ENCODE measurements at regions not wholly inside any gene's neighbourhood (a gene's known extent, or its start where the extent isn't known, plus 50 kb on each side); places are given as distances from the start of the nearest gene placed in this dataset.
"Not testable (repeated sequence)": the region's sequence is repeated elsewhere in the genome, so short reads cannot be mapped to it uniquely, and the experiment has no call there.

DNA sequence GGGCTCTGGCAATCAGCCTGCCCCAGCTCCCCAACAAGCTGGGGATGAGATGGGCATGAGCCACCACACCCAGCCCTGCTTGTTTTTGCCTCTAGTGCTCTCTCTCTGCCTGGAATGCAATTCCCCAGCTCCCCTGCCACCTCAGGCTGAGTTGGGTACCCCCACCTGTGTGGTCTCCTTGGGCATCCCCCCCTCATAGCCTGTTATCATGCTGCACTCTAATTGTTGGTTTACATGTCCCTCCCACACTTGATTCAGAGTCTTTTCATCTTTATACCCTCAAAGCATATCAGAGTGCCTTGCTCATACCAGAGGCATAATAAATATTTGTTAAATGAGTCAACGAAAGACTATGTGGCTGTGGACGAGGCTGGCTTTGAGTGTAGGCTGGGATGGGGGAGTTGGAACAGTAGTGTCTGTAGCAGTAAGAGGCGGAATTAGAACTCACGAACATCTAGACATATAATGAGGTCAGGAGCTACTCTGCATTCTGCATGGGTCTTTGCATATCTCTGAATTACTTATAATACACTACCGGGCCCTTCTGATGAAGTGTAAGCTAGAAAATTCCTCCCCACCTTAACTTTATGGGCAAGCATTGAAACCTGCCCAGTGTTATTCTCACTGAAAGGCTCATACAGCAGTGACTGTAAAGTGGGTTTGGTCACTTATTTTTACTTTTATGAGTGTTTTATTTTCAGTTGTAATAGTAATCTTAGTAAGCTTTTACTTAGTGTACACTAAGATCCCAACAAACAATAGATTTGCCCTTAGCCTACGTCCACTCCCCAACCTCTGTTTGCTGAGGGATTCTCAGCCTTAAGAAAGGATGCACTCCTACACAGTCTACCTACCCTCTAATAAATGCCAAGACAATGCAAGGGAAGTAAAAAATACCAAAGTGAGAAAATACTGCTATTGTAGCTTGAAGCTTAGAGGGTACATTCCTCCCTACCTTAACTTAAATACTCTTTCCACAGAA, 58.7 kb downstream of the EDN1 start:
- DNase-seq (ENCODE audit: low read depth), result peak; percentile 93

GRCh38 chr6:12350644-12351170, 60.5 kb downstream of the EDN1 start:
- DNase-seq (ENCODE audit: low read depth), result no peak

GRCh38 chr6:12351672-12352071, 61.5 kb downstream of the EDN1 start:
- DNase-seq (ENCODE audit: low read depth), result no peak

- no peak for DNase-seq (ENCODE audit: low read depth)
Observed at GRCh38 chr6:12353731-12354130, 63.6 kb downstream of the EDN1 start.

DNA sequence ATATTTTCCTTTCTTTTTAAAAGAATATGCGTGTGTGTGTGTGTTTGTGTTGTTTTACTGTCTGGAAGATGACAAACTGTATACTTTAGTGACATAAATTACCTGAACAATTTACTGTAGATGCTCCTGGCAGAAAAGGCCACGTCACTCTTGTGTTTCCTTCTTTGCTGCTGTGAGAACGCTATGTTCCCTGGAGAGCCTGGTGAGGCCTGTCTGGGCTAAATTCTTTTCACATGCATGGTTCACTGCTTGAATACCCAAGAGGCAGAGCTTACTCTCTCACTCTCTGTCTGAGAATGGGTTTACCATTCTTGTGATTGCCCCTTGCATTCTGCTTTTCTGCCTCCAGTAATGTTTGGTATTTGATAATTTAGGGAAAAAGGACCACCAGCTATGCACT, 64.3 kb downstream of the EDN1 start:
- DNase-seq (ENCODE audit: low read depth), result no peak

DNA sequence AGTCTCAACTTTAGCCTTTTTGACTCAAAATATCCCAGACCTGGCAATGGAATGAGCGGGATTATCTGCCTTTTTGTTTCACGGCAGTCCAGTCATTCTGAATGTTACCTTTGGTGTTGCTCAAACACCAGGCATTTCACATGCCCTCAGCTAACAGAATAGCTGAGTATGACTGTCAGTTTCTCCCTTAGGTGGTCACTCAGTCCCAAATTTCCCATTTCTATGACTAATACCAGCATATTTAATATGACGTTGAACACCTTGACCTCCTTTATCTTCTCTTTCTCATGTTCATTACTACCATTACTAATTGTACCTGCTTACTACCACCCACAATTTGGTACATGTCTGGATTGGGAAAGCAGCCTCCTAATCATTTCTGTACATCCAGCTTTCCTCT, 65.2 kb downstream of the EDN1 start:
- no peak for DNase-seq (ENCODE audit: low read depth)

DNA sequence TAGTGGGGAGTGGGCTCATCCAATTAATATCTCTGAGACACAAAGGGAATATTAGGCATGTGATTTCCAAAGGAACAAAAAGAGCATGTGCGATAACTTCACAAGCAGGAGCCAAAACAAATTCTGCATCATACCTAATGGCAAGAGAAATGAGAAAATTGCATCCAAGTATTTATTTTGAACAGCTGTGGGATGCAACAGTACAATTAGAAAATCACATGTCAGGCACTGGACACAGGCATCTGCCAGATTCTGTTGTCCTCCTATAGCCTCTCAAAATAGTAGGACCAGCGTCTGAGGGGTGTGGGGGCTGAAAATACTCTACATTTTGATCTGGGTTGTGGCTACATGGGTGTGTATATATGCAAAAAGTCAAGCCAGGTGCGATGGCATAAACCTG, 66.3 kb downstream of the EDN1 start:
- no peak for DNase-seq (ENCODE audit: low read depth)

GRCh38 chr6:12356983-12357972, 67.1 kb downstream of the EDN1 start:
- DNase-seq (ENCODE audit: low read depth), result no peak

GRCh38 chr6:12359036-12359435, 68.9 kb downstream of the EDN1 start:
- DNase-seq (ENCODE audit: low read depth), result no peak

DNA sequence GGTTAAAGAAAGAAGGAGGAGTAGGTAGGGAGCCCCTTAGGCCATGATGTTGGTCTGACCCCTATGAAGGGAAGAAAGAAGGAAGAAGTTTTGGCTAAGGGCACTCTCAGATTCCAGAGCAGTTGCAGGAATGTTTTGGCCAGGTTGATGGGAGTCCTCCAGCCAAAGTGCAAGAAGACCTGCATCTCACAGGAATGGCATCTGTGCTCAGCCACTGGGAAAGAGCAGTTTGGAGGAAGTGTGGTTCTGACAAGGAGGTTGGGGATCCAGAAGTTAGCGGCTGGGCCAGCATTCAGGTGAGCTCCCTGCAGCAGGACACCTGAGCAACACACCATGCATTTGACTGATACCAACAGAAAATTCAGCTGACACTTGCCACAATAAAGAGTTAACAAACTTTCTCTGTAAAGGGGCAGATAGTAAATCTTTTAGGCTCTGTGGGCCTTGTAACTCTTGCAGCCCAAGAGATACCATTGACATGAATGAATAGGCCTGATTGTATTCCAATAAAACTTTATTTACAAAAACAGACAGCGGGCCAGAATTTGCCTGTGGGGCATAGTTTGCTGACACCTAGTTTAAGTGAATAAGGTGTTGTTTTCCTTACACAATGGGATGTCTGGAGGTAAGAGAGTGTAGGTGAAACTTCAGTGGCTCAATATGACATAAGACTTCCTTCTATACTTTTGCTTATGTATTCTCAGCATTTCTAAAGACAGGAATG, 71.0 kb downstream of the EDN1 start:
- DNase-seq (ENCODE audit: low read depth), result no peak

DNA sequence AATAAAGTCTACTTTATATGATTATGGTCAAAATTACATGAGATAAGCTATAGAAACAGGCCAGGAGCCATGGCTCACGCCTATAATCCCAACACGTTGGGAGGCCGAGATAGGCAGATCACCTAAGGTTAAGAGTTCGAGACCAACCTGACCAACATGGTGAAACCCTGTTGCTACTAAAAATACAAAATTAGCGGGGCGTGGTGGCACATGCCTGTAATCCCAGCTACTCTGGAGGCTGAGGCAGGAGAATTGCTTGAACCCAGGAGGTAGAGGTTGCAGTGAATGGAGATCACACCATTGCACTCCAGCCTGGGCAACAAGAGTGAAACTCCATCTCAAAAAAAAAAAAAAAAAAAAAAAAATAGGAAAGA, 73.1 kb downstream of the EDN1 start:
- not testable (repeated sequence) for DNase-seq (ENCODE audit: low read depth)

- DNase-seq (ENCODE audit: low read depth), result no peak
Observed at GRCh38 chr6:12363651-12364381, 73.7 kb downstream of the EDN1 start.

GRCh38 chr6:12364621-12365020, 74.5 kb downstream of the EDN1 start:
- no peak for DNase-seq (ENCODE audit: low read depth)

GRCh38 chr6:12366731-12367130, 76.6 kb downstream of the EDN1 start:
- no peak for DNase-seq (ENCODE audit: low read depth)

DNA sequence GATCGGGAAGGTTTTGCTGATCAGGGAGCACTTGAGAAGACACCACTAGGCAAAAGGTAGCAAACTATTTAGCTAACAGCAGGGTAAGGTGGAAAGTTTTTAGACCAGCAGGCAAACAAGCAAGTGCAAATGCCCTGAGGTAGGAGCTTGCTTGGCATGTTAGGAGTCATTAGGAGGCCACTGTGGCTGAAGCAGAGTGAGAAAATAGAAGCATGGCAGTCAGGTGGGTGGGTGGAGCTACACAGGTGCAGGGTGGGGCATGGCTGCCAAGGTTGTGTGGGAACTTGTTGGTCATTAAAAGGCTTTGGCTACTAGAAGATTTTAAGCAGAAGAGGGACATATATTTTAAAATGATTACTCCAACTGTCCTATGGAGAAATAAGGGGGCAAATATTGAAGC, 77.3 kb downstream of the EDN1 start:
- no peak for DNase-seq (ENCODE audit: low read depth)

- DNase-seq (ENCODE audit: low read depth), result no peak
Observed at GRCh38 chr6:12369355-12369754, 79.2 kb downstream of the EDN1 start.

DNA sequence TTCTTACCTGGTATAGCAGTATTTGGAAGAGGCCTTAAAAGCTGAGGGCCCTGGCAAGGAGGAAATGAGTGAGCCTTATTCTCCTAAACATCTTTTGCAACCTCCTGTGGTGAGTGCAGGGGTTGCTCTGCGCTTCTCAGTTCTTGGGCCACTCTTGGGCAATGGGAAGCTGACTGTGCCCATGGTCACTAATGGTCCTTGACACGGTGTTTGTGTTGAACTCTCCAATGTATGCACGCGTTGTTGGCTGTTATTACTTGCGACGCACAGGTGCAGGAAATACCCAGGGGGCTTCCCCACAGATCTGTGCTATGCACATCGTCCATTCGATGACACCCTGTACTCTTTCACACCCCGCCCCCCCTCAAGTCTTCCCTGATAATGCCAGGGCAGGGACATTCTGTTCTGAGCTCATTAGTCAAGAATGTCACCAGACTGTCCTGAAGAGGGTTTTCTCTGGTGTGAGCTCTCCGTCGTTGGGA, 79.7 kb downstream of the EDN1 start:
- no peak for DNase-seq (ENCODE audit: low read depth)

GRCh38 chr6:12371151-12371550, 81.0 kb downstream of the EDN1 start:
- no peak for DNase-seq (ENCODE audit: low read depth)

DNA sequence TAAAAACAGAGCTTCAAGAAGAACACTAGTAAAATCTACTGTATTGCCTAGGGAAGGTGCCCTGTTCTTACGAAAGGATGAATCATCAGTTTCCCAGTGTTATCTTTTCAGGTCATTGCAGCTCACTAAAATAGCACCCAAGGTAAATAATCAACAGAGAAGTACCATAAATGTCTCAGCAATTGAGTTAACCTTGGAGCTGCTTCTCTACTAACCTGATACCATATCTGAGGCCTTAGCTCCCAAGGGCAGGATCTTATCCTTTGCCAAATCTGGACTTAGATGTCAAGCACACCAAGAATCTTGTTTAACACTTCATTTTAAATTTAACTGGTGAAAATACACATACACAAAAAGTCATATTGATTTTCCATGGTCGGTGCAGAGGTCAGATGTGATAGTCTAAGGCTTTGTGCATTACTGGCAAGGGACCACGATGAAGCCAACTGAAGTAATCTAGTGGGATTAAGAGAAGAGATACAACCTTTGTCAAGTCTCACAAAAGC, 81.5 kb downstream of the EDN1 start:
- no peak for DNase-seq (ENCODE audit: low read depth)

GRCh38 chr6:12379181-12379580, 89.0 kb downstream of the EDN1 start:
- DNase-seq (ENCODE audit: low read depth), result no peak

DNA sequence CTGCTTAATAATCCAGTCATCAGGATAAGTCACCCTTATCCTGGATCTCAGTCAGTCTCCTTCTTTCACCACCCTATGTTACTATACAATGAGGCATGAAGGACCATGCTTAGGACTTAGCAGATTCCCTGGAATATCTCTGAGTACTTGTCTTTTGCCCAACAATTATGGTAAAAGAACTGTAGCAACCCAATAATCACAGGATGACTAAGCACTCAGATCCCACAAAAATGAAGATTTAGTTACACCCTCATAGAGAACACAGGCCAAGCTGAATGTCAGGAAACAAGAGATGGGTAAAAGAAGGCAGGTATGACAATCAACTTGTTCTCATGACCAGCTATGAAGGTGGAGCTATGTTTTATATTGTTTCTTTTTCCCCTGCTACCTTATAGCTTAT, 91.4 kb downstream of the EDN1 start:
- DNase-seq (ENCODE audit: low read depth), result no peak

Data from HS-27A (cell line).